Activated naive CD8-positive, alpha-beta T cell treated with anti-CD3 and anti-CD28 coated beads, Interleukin-2, amount 10 ng/mL, durations not matched to agents 7 days and 5 days (primary cell): ENCODE measurements at regions not wholly inside any gene's neighbourhood (a gene's known extent, or its start where the extent isn't known, plus 50 kb on each side); places are given as distances from the start of the nearest gene placed in this dataset.

Source experiments
- ATAC-seq: fragments of 150-1000 bp; cut with Tn5 transposase; one replicate; pipeline ENCODE4 v1.10.0; 2021; ENCODE audit warnings: low read depth, moderate library complexity
- POLR2A ChIA-PET: fragments of 350-600 bp; sonication (Branson Sonifier 250); formaldehyde crosslinking; loops from one replicate; lab custom pipeline; 2021; ENCODE audit warnings: antibody characterized with exemption; lab: Charles Lee
- DNase-seq: peaks from one replicate; pipeline ENCODE4 v3.0.0; 2021
- H3K27ac Mint-ChIP-seq: one replicate; pipeline ENCODE4 v1.8.0; 2022; ENCODE audit warnings: mild to moderate bottlenecking, mixed read lengths
- H3K27me3 Mint-ChIP-seq: one replicate; pipeline ENCODE4 v1.8.0; 2022; ENCODE audit warnings: mild to moderate bottlenecking, moderate library complexity, mixed read lengths
- H3K36me3 Mint-ChIP-seq: one replicate; pipeline ENCODE4 v1.8.0; 2021; ENCODE audit warnings: mild to moderate bottlenecking, mixed read lengths
- H3K4me1 Mint-ChIP-seq: one replicate; pipeline ENCODE4 v1.8.0; 2021; ENCODE audit warnings: mixed read lengths
- H3K4me3 Mint-ChIP-seq: one replicate; pipeline ENCODE4 v1.8.0; 2022; ENCODE audit warnings: mild to moderate bottlenecking, moderate library complexity, mixed read lengths
- H3K9me3 Mint-ChIP-seq: one replicate; pipeline ENCODE4 v1.8.0; 2021; ENCODE audit warnings: mixed read lengths

GRCh38 chr4:165723051-165723795, 149.8 kb upstream of the TLL1 start:
- H3K9me3 Mint-ChIP-seq: no peaks in the 10 kb centered on the region
- H3K4me1 Mint-ChIP-seq: no peaks in the 10 kb centered on the region
- no peak overlapping the region for H3K27ac Mint-ChIP-seq
- no peak overlapping the region for H3K4me3 Mint-ChIP-seq
- no peak for DNase-seq
- no peaks in the 10 kb centered on the region for H3K36me3 Mint-ChIP-seq
- H3K27me3 Mint-ChIP-seq: no peaks in the 10 kb centered on the region
- ATAC-seq: no peak
- POLR2A ChIA-PET: no interaction called here

DNA sequence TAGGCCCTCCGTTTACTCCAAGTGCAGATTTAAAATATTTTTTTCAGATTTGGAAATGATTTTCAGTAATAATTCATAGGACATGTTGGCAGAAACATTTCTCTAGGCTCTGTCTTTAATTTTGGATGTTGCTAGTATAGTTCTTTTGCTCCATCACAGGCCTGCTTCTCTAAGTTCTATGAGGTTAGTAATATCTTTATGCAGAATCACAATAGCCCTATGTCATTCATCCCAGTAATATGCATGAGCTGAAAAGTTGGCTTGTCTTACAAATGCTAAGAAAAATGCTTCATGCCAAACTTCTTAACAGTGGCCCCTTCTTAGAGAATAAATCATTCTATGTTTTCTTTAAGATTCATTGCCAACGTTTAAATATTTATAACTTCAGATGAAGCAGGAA, 148.3 kb upstream of the TLL1 start:
- Mint-ChIP-seq H3K4me3 (no peak overlapping the region), H3K9me3 (no peaks in the 10 kb centered on the region), H3K36me3 (no peaks in the 10 kb centered on the region), H3K4me1 (no peaks in the 10 kb centered on the region), H3K27ac (no peak overlapping the region), H3K27me3 (no peaks in the 10 kb centered on the region)
- DNase-seq (no peak), ATAC-seq (no peak)
- POLR2A ChIA-PET: no interaction called here

DNA sequence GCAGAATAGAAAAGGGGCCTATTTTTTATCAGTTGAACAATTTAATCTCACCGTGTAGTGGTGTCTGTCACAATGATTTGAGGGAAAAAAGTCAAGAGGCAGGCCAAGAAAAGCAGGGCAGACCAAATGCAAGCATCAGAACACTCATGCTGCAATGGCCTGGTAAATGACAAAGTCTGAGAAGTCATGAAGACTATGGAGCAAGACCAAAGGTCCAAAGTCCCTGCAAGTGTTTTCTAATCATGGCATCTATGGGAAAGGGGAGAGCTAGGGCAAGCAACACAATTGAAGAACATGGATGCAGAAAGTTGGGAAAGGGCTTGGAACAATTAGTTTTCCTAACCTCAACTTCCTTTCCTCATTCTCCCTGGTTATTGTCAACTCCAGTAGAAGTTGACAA, 147.7 kb upstream of the TLL1 start:
- ATAC-seq (no peak), DNase-seq (no peak)
- POLR2A ChIA-PET: no interaction called here
- Mint-ChIP-seq H3K36me3 (no peaks in the 10 kb centered on the region), H3K4me1 (no peaks in the 10 kb centered on the region), H3K9me3 (no peaks in the 10 kb centered on the region), H3K4me3 (no peak overlapping the region), H3K27me3 (no peaks in the 10 kb centered on the region), H3K27ac (no peak overlapping the region)

DNA sequence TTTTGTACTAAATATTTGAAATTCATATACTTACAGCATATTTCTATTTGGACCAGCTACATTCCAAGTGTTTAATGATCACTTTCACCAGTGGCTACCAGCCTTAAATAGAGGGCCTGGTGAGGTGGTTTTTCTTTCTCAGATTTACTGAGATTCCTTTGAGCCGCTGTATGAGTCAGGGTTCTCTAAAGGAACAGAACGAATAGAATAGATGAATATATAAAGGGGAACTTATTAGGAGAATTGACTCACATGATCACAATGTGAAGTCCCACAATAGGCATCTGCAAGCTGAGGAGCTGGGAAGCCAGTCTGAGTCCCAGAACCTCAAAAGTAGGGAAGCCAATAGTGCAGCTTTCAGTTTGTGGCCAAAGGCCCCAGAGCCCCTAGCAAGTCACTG, 146.2 kb upstream of the TLL1 start:
- H3K36me3 Mint-ChIP-seq: no peaks in the 10 kb centered on the region

DNA sequence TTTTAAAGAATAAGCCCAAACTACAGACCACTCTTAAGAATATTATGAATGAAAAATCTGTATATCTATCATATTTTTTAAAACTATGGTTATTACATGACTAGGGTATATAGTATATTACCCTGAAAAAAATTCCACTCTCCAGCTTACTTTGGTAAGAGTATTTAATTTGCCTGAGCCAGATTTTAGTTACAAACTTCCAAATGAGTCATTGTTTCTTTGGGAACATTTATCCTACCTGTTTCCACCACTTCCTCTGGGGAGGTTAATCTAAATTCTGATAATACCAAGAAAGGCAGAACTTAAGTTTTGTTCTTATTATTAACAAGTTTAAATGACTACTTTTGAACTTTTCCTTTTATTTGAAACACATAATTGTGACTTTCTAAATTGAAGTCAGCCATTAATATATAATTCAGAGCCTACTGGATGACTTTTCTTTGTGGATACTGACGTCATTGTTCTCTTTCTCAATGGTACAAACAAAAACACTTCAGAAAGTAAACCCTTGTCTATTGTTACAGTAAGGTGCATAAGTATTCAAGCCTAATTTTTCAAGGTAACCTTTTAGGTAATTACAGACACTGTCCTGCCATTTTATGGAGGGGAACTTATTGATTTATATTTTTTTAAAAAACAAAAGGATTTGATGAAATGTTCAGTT, 135.6 kb upstream of the TLL1 start:
- DNase-seq (no peak), ATAC-seq (no peak)
- Mint-ChIP-seq H3K27me3 (no peaks in the 10 kb centered on the region), H3K4me1 (no peaks in the 10 kb centered on the region), H3K36me3 (no peaks in the 10 kb centered on the region), H3K9me3 (no peaks in the 10 kb centered on the region), H3K4me3 (no peak overlapping the region), H3K27ac (no peak overlapping the region)
- POLR2A ChIA-PET: no interaction called here

More for the DNA sequence above, 146.2 kb upstream of the TLL1 start:
- no peaks in the 10 kb centered on the region for H3K27me3 Mint-ChIP-seq
- no peak overlapping the region for H3K4me3 Mint-ChIP-seq
- H3K4me1 Mint-ChIP-seq: no peaks in the 10 kb centered on the region
- no peak for DNase-seq
- ATAC-seq: no peak
- POLR2A ChIA-PET: no interaction called here
- H3K9me3 Mint-ChIP-seq: no peaks in the 10 kb centered on the region
- H3K27ac Mint-ChIP-seq: no peak overlapping the region

DNA sequence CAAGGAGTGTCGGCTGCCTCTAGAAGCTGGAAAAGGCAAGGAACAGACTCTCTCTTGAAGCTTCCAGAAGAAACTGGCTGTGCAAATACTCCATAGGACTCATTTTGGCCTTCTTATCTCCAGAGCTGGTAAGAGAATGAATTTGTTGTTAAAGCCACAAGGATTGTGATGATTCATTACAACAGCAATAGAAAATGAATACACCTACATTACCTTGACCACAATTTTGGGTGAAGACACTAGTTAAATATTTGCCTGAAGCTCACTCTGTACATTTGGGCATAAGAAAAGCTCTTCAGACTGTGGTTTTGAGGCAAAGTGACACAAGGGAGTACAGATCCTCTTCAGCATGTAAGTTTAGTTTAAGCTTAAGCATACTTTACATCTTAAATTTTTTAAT, 134.5 kb upstream of the TLL1 start:
- no peaks in the 10 kb centered on the region for H3K4me1 Mint-ChIP-seq
- no peak overlapping the region for H3K4me3 Mint-ChIP-seq
- H3K27me3 Mint-ChIP-seq: no peaks in the 10 kb centered on the region
- DNase-seq (no peak), ATAC-seq (no peak)
- no peak overlapping the region for H3K27ac Mint-ChIP-seq
- H3K36me3 Mint-ChIP-seq: no peaks in the 10 kb centered on the region
- POLR2A ChIA-PET: no interaction called here
- no peaks in the 10 kb centered on the region for H3K9me3 Mint-ChIP-seq

GRCh38 chr4:165740911-165741310, 132.1 kb upstream of the TLL1 start:
- Mint-ChIP-seq H3K9me3 (no peaks in the 10 kb centered on the region), H3K4me3 (no peak overlapping the region), H3K27me3 (no peaks in the 10 kb centered on the region), H3K27ac (no peak overlapping the region), H3K36me3 (no peaks in the 10 kb centered on the region), H3K4me1 (no peaks in the 10 kb centered on the region)
- no peak for ATAC-seq
- DNase-seq: no peak
- POLR2A ChIA-PET: no interaction called here

- DNase-seq (no peak), ATAC-seq (no peak)
- POLR2A ChIA-PET: no interaction called here
- Mint-ChIP-seq H3K36me3 (no peaks in the 10 kb centered on the region), H3K27me3 (no peaks in the 10 kb centered on the region), H3K4me1 (no peaks in the 10 kb centered on the region), H3K9me3 (no peaks in the 10 kb centered on the region), H3K27ac (no peak overlapping the region), H3K4me3 (no peak overlapping the region)
Measured at GRCh38 chr4:165743422-165743821, 129.6 kb upstream of the TLL1 start.

DNA sequence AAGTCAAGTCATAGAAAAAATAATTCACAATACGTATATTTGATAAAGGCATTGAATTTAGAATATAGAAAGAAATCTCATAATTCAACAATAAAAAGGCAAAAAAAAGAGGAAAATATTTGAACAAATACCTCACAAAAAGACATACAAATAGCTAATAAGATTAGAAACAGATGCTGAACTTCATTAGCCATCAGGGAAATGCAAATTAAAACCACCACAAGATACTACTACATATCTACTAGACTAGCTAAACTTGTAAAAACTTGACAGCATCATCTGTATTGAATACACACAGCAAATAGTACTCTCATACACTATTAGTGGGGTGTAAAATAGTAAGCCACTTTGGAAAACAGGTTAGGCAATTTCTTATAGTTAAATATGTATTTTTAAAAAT, 128.7 kb upstream of the TLL1 start:
- POLR2A ChIA-PET: no interaction called here
- Mint-ChIP-seq H3K9me3 (no peaks in the 10 kb centered on the region), H3K4me3 (no peak overlapping the region), H3K27me3 (no peaks in the 10 kb centered on the region), H3K36me3 (no peaks in the 10 kb centered on the region), H3K27ac (no peak overlapping the region), H3K4me1 (no peaks in the 10 kb centered on the region)
- ATAC-seq: no peak
- no peak for DNase-seq

DNA sequence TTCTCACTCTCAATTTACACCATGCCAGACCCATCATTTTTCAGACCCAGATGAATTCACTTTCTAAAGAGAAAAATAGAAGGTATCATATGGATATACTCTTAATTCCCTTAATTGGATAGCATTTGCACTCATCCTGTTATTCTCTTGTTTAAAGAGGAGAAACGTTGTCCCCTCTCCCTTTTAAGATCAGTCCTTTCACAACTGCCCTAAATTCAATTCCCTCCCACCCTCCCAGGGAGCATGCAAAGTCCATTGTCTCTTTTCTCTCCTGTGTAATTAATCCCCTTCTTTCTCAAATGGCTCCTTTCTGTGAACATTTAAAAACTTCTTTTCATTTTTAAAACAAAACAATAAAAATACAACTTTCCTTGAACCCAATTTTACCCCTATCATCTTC, 124.7 kb upstream of the TLL1 start:
- H3K4me1 Mint-ChIP-seq: no peaks in the 10 kb centered on the region
- H3K9me3 Mint-ChIP-seq: no peaks in the 10 kb centered on the region
- no peak overlapping the region for H3K27ac Mint-ChIP-seq
- no peaks in the 10 kb centered on the region for H3K27me3 Mint-ChIP-seq
- H3K4me3 Mint-ChIP-seq: no peak overlapping the region
- ATAC-seq: no peak
- no peak for DNase-seq
- POLR2A ChIA-PET: no interaction called here
- no peaks in the 10 kb centered on the region for H3K36me3 Mint-ChIP-seq

DNA sequence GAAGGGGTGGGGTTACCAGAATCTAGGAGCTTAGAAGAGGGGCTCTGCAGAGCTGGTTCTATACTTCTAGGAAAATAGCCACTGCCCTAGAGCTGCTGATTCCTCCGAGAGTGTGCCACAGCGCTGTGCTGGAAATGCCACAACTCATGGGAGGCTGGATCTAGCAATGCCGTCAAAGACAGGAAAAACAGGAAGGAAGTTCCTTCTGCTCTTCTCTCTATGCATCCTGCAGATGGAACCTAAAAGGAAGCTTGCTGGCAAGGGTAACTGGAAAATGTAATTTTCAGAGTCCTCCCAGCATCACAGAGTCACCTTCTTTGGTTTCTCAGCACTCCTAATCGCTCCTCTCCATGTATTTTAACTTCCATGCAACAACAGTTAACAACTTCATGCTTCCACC, 121.2 kb upstream of the TLL1 start:
- ATAC-seq: no peak
- Mint-ChIP-seq H3K4me1 (no peaks in the 10 kb centered on the region), H3K9me3 (peaks cover 2% of the 10 kb centered on the region), H3K4me3 (no peak overlapping the region), H3K27me3 (no peaks in the 10 kb centered on the region), H3K27ac (no peak overlapping the region), H3K36me3 (no peaks in the 10 kb centered on the region)
- no peak for DNase-seq
- POLR2A ChIA-PET: no interaction called here

GRCh38 chr4:165754664-165755063, 118.4 kb upstream of the TLL1 start:
- no peaks in the 10 kb centered on the region for H3K36me3 Mint-ChIP-seq
- POLR2A ChIA-PET: no interaction called here
- no peak overlapping the region for H3K27ac Mint-ChIP-seq
- H3K9me3 Mint-ChIP-seq: peaks cover 2% of the 10 kb centered on the region
- H3K4me3 Mint-ChIP-seq: no peak overlapping the region
- H3K4me1 Mint-ChIP-seq: no peaks in the 10 kb centered on the region
- ATAC-seq (no peak), DNase-seq (no peak)
- H3K27me3 Mint-ChIP-seq: no peaks in the 10 kb centered on the region

DNA sequence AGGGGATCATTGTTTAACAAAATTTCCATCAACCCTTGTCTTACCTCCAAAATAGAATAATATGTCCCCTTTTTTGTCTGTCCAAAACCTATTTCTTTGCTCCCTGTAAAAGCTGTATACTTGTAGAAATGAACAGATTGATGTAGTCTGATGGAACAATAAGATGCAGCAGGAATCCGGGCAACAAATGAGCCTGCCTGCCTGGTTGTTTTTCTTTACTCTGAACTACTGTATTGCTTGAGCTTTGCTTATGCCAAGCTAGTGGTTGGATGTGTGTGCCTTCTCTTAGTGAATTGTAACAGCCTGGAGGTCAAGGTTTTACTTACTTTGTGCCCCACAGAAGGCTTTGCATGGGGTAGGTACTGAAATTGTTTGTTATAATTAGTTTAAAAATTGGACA, 116.2 kb upstream of the TLL1 start:
- H3K4me1 Mint-ChIP-seq: no peaks in the 10 kb centered on the region
- H3K27me3 Mint-ChIP-seq: no peaks in the 10 kb centered on the region
- no peaks in the 10 kb centered on the region for H3K36me3 Mint-ChIP-seq
- no peak overlapping the region for H3K4me3 Mint-ChIP-seq
- POLR2A ChIA-PET: no interaction called here
- peaks cover 2% of the 10 kb centered on the region for H3K9me3 Mint-ChIP-seq
- no peak overlapping the region for H3K27ac Mint-ChIP-seq
- no peak for ATAC-seq
- DNase-seq: no peak

GRCh38 chr4:165757451-165757850, 115.6 kb upstream of the TLL1 start:
- DNase-seq (no peak), ATAC-seq (no peak)
- H3K9me3 Mint-ChIP-seq: peaks cover 2% of the 10 kb centered on the region
- H3K27ac Mint-ChIP-seq: no peak overlapping the region
- no peak overlapping the region for H3K4me3 Mint-ChIP-seq
- no peaks in the 10 kb centered on the region for H3K36me3 Mint-ChIP-seq
- H3K27me3 Mint-ChIP-seq: no peaks in the 10 kb centered on the region
- no peaks in the 10 kb centered on the region for H3K4me1 Mint-ChIP-seq
- POLR2A ChIA-PET: no interaction called here
